Endothelial cell of umbilical vein (primary cell): ENCODE measurements at regions not wholly inside any gene's neighbourhood (a gene's known extent, or its start where the extent isn't known, plus 50 kb on each side); places are given as distances from the start of the nearest gene placed in this dataset.

ENCODE experiments used
- BruUV-seq: library from RNA; stranded (reverse); fragments of 400-500 nt; replicated peaks from 2 replicates; lab custom pipeline; 2021; lab: Mats Ljungman, UMichigan
- CTCF ChIA-PET: fragments of 300-600, 350-600 bp; sonication (Branson Sonifier 250); formaldehyde crosslinking; loops from one replicate; lab custom pipeline; 2021; ENCODE audit warnings: antibody characterized with exemption, inconsistent platforms; lab: Charles Lee
- POLR2A ChIA-PET: fragments of 300-600, 350-600 bp; sonication (Branson Sonifier 250); formaldehyde crosslinking; loops from one replicate; lab custom pipeline; 2021; ENCODE audit warnings: antibody characterized with exemption, inconsistent platforms; lab: Charles Lee
- DNase-seq: peaks from one replicate; pipeline ENCODE4 v3.0.0-alpha.2; 2011; ENCODE audit warnings: low read depth, low spot score
- FAIRE-seq: peaks from 2 replicates; lab custom pipeline; 2011; peaks lifted over from hg19 to GRCh38; lab: Jason Lieb, UNC
- H2AFZ ChIP-seq: 2 replicates; pipeline ENCODE4 v1.6.0; 2012; ENCODE audit warnings: low read depth, low read length, control low read depth, inconsistent platforms
- H3K27ac ChIP-seq: 2 replicates; pipeline ENCODE4 v1.5.1; 2011; ENCODE audit warnings: low read depth, mild to moderate bottlenecking, control low read depth, low read length, moderate library complexity; ENCODE audit not compliant: insufficient read depth
- H3K27me3 ChIP-seq, 2 experiments: 2 replicates each; pipeline versions ENCODE4 v1.6.0 to v1.6.1; 2011; ENCODE audit warnings: low read length in 2 of 2, mixed read lengths in 1 of 2; ENCODE audit not compliant: control insufficient read depth in 2 of 2, insufficient read depth in 2 of 2
- H3K36me3 ChIP-seq, 2 experiments: 2 replicates in 1 of 2; 3 replicates in 1 of 2; pipeline ENCODE4 v1.5.1; 2011; ENCODE audit warnings: low read length in 2 of 2, mild to moderate bottlenecking in 1 of 2, moderate library complexity in 1 of 2; ENCODE audit not compliant: control insufficient read depth in 2 of 2, insufficient read depth in 2 of 2; ENCODE audit errors: extremely low read depth in 1 of 2
- H3K4me1 ChIP-seq: 3 replicates; pipeline ENCODE4 v1.5.1; 2011; ENCODE audit warnings: mild to moderate bottlenecking, low read length; ENCODE audit not compliant: control insufficient read depth, insufficient read depth; ENCODE audit errors: extremely low read depth
- H3K4me2 ChIP-seq: 2 replicates; pipeline ENCODE4 v1.6.1; 2011; ENCODE audit warnings: low read length, control low read depth, mixed read lengths; ENCODE audit not compliant: insufficient read depth
- H3K4me3 ChIP-seq, 3 experiments: fragments of 200-600 bp in 1 of 3; sonication (generic), shearing (Covaris generic) in 1 of 3; replicated peaks in 1 of 3; 2 replicates each; pipeline ENCODE4 v1.5.1; 2011 to 2016; ENCODE audit warnings: control low read depth in 3 of 3, low read length in 3 of 3, mild to moderate bottlenecking in 2 of 3, inconsistent platforms in 1 of 3, low read depth in 1 of 3, moderate library complexity in 1 of 3; ENCODE audit not compliant: insufficient read depth in 1 of 3
- H3K79me2 ChIP-seq: 2 replicates; pipeline ENCODE4 v1.6.0; 2012; ENCODE audit warnings: low read length, inconsistent platforms; ENCODE audit not compliant: control insufficient read depth, insufficient read depth
- H3K9ac ChIP-seq: replicated peaks from 2 replicates; pipeline ENCODE3; 2011; ENCODE audit warnings: low read length, control low read depth; ENCODE audit not compliant: insufficient read depth; ENCODE audit errors: extremely low read depth
- H3K9me1 ChIP-seq: replicated peaks from 3 replicates; pipeline ENCODE4 v1.6.0; 2011; ENCODE audit warnings: mild to moderate bottlenecking, low read length; ENCODE audit not compliant: control insufficient read depth, insufficient read depth; ENCODE audit errors: extremely low read depth
- H3K9me3 ChIP-seq: replicated peaks from 2 replicates; pipeline ENCODE4 v1.5.1; 2012; ENCODE audit warnings: low read length, inconsistent platforms; ENCODE audit not compliant: control insufficient read depth, insufficient read depth
- H4K20me1 ChIP-seq: replicated peaks from 2 replicates; pipeline ENCODE3; 2011; ENCODE audit warnings: mild to moderate bottlenecking, low read length; ENCODE audit not compliant: control insufficient read depth, insufficient read depth; ENCODE audit errors: extremely low read depth
- CTCF ChIP-seq, 2 donors: IDR thresholded peaks; 1 replicate in 1 of 2; 2 replicates in 1 of 2; pipeline ENCODE4 v1.5.1; 2011; ENCODE audit warnings: low read length in 2 of 2, mild to moderate bottlenecking in 2 of 2, moderate library complexity in 2 of 2, control low read depth in 1 of 2, inconsistent platforms in 1 of 2, low read depth in 1 of 2; ENCODE audit not compliant: insufficient read depth in 1 of 2; ENCODE audit errors: extremely low read depth in 1 of 2
- EZH2 ChIP-seq: IDR thresholded peaks from 2 replicates; pipeline ENCODE4 v1.6.1; 2012; ENCODE audit warnings: borderline replicate concordance, low read depth, mild to moderate bottlenecking, moderate library complexity, low read length, inconsistent platforms; ENCODE audit not compliant: severe bottlenecking
- FOS ChIP-seq: IDR thresholded peaks from 2 replicates; pipeline ENCODE4 v1.6.1; 2011; ENCODE audit warnings: mild to moderate bottlenecking, low read length, moderate library complexity, borderline replicate concordance; ENCODE audit not compliant: insufficient read depth
- GATA2 ChIP-seq: IDR thresholded peaks from 2 replicates; pipeline ENCODE4 v1.7.0; 2011; ENCODE audit warnings: low read depth, mild to moderate bottlenecking, moderate library complexity, mixed read lengths, low read length; ENCODE audit not compliant: insufficient read length, insufficient read depth
- JUN ChIP-seq: IDR thresholded peaks from 2 replicates; pipeline ENCODE4 v1.6.1; 2011; ENCODE audit warnings: borderline replicate concordance, low read depth; ENCODE audit not compliant: insufficient read length, insufficient read depth
- MAX ChIP-seq: IDR thresholded peaks from 2 replicates; pipeline ENCODE4 v1.6.1; 2011; ENCODE audit not compliant: insufficient read depth, insufficient read length
- MYC ChIP-seq: IDR thresholded peaks from one replicate; pipeline ENCODE4 v1.6.1; 2011; ENCODE audit warnings: mild to moderate bottlenecking, low read depth, low read length
- POLR2A ChIP-seq: IDR thresholded peaks from 2 replicates; pipeline ENCODE4 v1.6.1; 2012; ENCODE audit warnings: low read depth, mild to moderate bottlenecking, control low read depth, low read length
- POLR2AphosphoS5 ChIP-seq: IDR thresholded peaks from 2 replicates; pipeline ENCODE4 v1.6.1; 2012; ENCODE audit warnings: low read depth, mild to moderate bottlenecking, control low read depth, low read length, moderate library complexity; ENCODE audit not compliant: insufficient read depth
- dilution Hi-C: fragments of 300-500 bp; cut with MboI; formaldehyde crosslinking; loops from one replicate; pipeline ENCODE4 v1.15.0; 2019; ENCODE audit warnings: low sequenced_read_pairs; ENCODE audit not compliant: extremely low pct_ligation_motif_present
- intact Hi-C: fragments of 100-400 bp; cut with micrococcal nuclease; formaldehyde crosslinking; loops from one replicate; pipeline ENCODE4 v1.10.0; 2022

- POLR2A ChIA-PET = no interaction called here
- no peaks in the 10 kb centered on the region for H3K27me3 ChIP-seq
- H3K4me2 ChIP-seq = no peak overlapping the region
- no TSS peak for BruUV-seq
- H4K20me1 ChIP-seq = no peaks in the 10 kb centered on the region
- H3K9me3 ChIP-seq = peaks cover 5% of the 10 kb centered on the region
- CTCF ChIA-PET = no interaction called here
- H3K9me1 ChIP-seq = no peaks in the 10 kb centered on the region
- H3K9ac ChIP-seq = no peak overlapping the region
- intact Hi-C loops = no loop called here
- H3K79me2 ChIP-seq = no peaks in the 10 kb centered on the region
- DNase-seq (no peak), FAIRE-seq (no peak)
- H2AFZ ChIP-seq = no peak overlapping the region
- H3K4me3 ChIP-seq = no peak overlapping the region
- H3K27ac ChIP-seq = no peak overlapping the region
- dilution Hi-C loops = no loop called here
- TF ChIP-seq FOS (no peak), MYC (no peak), JUN (no peak), EZH2 (no peak), MAX (no peak), GATA2 (no peak), POLR2A (no peak), CTCF (IDR thresholded peaks at IDR 0.05; ENCODE audit: extremely low read depth in 1 of 2, insufficient read depth in 1 of 2, low read depth in 1 of 2, low read length in 2 of 2) (no peak), POLR2AphosphoS5 (no peak)
- no peaks in the 10 kb centered on the region for H3K4me1 ChIP-seq
- no peaks in the 10 kb centered on the region for H3K36me3 ChIP-seq
These were observed 213.3 kb downstream of the TENT4A start for GRCh38 chr5:6926491-6927038.
